ENCODE measurements at regions not wholly inside any gene's neighbourhood (a gene's known extent, or its start where the extent isn't known, plus 50 kb on each side); places are given as distances from the start of the nearest gene placed in this dataset.

DNA sequence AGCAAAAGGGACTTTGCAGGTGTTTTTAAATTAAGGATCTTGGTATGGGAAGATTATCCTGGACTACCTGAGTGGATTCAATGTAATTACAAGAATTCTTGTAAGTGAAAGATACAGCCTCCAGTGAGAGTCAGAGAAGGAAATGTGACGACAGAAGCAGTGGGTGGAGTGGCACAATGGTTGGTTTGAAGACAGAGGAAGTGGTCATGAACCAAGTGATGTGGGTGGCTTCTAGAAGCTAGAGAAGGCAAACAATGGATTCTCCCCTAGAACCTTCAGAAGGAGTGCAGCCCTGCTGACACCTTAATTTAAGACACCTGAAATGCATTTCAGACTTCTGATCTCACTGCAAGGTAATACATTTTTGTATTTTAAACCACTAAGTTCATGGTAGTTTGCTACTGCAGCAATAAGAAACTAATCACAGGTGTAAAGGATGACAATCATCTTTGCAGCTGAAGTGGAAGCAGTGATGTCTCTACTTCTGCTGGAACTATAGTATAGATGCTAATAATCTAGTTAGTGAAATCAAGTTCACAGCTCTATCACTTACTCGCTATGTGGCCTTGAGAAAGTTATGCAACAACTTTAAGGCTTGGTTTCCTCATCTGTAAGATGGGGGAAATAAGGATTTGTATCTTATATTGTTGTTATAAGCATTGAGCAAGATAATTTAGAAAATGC lies 403.4 kb upstream of the SUCLG2 start:
- no peak overlapping the region for H3K27ac Mint-ChIP-seq
- peaks cover 15% of the 10 kb centered on the region for H3K4me1 Mint-ChIP-seq
- peaks cover 7% of the 10 kb centered on the region for H3K27me3 Mint-ChIP-seq (ENCODE audit: low read depth)
- H3K4me3 Mint-ChIP-seq, result no peak overlapping the region
- no peaks in the 10 kb centered on the region for H3K36me3 Mint-ChIP-seq
- TF ChIP-seq, protein P1, sequence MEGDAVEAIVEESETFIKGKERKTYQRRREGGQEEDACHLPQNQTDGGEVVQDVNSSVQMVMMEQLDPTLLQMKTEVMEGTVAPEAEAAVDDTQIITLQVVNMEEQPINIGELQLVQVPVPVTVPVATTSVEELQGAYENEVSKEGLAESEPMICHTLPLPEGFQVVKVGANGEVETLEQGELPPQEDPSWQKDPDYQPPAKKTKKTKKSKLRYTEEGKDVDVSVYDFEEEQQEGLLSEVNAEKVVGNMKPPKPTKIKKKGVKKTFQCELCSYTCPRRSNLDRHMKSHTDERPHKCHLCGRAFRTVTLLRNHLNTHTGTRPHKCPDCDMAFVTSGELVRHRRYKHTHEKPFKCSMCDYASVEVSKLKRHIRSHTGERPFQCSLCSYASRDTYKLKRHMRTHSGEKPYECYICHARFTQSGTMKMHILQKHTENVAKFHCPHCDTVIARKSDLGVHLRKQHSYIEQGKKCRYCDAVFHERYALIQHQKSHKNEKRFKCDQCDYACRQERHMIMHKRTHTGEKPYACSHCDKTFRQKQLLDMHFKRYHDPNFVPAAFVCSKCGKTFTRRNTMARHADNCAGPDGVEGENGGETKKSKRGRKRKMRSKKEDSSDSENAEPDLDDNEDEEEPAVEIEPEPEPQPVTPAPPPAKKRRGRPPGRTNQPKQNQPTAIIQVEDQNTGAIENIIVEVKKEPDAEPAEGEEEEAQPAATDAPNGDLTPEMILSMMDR (IDR thresholded peaks at IDR 0.05; ENCODE audit: unreplicated experiment), result no peak
- DNase-seq (ENCODE audit: low spot score in 2 of 2, unreplicated experiment in 2 of 2), result no peak
- H3K9me3 Mint-ChIP-seq, result no peaks in the 10 kb centered on the region

GRCh38 chr3:68056556-68056955 lies 402.1 kb upstream of the SUCLG2 start:
- DNase-seq (ENCODE audit: low spot score in 2 of 2, unreplicated experiment in 2 of 2), result no peak
- Mint-ChIP-seq H3K9me3 (no peaks in the 10 kb centered on the region), H3K27ac (no peak overlapping the region), H3K27me3 (ENCODE audit: low read depth) (peaks cover 10% of the 10 kb centered on the region), H3K4me3 (no peak overlapping the region), H3K36me3 (no peaks in the 10 kb centered on the region), H3K4me1 (peaks cover 15% of the 10 kb centered on the region)
- TF ChIP-seq, protein P1 (IDR thresholded peaks at IDR 0.05; ENCODE audit: unreplicated experiment), result no peak

- DNase-seq (ENCODE audit: low spot score in 2 of 2, unreplicated experiment in 2 of 2), result no peak
- Mint-ChIP-seq H3K27me3 (ENCODE audit: low read depth) (peaks cover 10% of the 10 kb centered on the region), H3K36me3 (no peaks in the 10 kb centered on the region), H3K27ac (no peak overlapping the region), H3K4me1 (peaks cover 10% of the 10 kb centered on the region), H3K9me3 (no peaks in the 10 kb centered on the region), H3K4me3 (no peak overlapping the region)
- TF ChIP-seq, protein P1 (IDR thresholded peaks at IDR 0.05; ENCODE audit: unreplicated experiment), result no peak
Observed at GRCh38 chr3:68055215-68055614, 400.8 kb upstream of the SUCLG2 start.

DNA sequence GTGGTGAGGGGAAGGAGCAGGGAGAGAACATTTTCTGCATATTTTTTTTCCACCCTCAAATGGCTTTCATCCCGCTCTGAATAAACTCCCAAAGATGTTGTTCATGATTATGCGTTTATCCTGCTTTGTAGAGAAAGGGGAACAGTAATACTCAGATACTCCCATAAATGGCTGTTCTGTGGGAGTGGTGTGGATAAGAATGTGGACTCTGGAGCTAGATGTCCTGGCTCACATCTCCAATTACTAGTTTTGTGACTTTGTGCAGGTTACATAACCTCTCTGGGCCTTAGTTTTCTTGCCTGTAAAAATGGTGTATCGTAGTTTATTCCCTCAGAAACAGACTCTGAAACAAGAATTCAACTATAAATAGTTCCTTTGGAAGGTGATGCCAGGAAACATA lies 395.4 kb upstream of the SUCLG2 start:
- Mint-ChIP-seq H3K4me1 (no peaks in the 10 kb centered on the region), H3K36me3 (no peaks in the 10 kb centered on the region), H3K27me3 (ENCODE audit: low read depth) (peaks cover 12% of the 10 kb centered on the region), H3K27ac (no peak overlapping the region), H3K4me3 (no peak overlapping the region), H3K9me3 (no peaks in the 10 kb centered on the region)
- TF ChIP-seq, protein P1 (IDR thresholded peaks at IDR 0.05; ENCODE audit: unreplicated experiment), result no peak
- DNase-seq (ENCODE audit: low spot score in 2 of 2, unreplicated experiment in 2 of 2), result no peak

- no peak overlapping the region for H3K4me3 Mint-ChIP-seq
- DNase-seq (ENCODE audit: low spot score in 2 of 2, unreplicated experiment in 2 of 2), result no peak
- TF ChIP-seq, protein P1 (IDR thresholded peaks at IDR 0.05; ENCODE audit: unreplicated experiment), result no peak
- H3K27ac Mint-ChIP-seq, result no peak overlapping the region
- peaks cover 11% of the 10 kb centered on the region for H3K27me3 Mint-ChIP-seq (ENCODE audit: low read depth)
- H3K36me3 Mint-ChIP-seq, result no peaks in the 10 kb centered on the region
- no peaks in the 10 kb centered on the region for H3K4me1 Mint-ChIP-seq
- no peaks in the 10 kb centered on the region for H3K9me3 Mint-ChIP-seq
Observed at GRCh38 chr3:68045976-68046375, 391.6 kb upstream of the SUCLG2 start.

Measured in mesothelial cell of epicardium (in vitro differentiated cells).